ENCODE measurements at regions not wholly inside any gene's neighbourhood (a gene's known extent, or its start where the extent isn't known, plus 50 kb on each side); places are given as distances from the start of the nearest gene placed in this dataset.

DNA sequence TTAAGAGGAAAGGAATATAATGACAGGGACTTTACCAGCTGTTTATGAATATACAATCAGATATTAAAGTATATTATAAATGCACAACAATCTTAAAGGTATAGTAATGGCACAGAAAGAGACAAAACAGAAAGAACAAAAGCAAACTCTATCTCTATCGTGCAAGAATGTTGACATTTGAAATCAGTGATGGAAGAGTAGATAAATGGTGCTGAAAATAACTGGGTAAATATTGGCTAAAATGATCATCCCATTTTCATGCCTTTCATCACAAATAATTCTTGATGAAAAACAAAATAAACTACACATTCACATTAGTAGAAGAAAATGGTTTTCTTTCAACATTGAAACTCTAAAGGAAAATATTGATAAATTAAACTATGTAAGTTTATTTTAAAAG, 495.9 kb downstream of the IRS1 start:
- TF ChIP-seq, protein P1, sequence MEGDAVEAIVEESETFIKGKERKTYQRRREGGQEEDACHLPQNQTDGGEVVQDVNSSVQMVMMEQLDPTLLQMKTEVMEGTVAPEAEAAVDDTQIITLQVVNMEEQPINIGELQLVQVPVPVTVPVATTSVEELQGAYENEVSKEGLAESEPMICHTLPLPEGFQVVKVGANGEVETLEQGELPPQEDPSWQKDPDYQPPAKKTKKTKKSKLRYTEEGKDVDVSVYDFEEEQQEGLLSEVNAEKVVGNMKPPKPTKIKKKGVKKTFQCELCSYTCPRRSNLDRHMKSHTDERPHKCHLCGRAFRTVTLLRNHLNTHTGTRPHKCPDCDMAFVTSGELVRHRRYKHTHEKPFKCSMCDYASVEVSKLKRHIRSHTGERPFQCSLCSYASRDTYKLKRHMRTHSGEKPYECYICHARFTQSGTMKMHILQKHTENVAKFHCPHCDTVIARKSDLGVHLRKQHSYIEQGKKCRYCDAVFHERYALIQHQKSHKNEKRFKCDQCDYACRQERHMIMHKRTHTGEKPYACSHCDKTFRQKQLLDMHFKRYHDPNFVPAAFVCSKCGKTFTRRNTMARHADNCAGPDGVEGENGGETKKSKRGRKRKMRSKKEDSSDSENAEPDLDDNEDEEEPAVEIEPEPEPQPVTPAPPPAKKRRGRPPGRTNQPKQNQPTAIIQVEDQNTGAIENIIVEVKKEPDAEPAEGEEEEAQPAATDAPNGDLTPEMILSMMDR (IDR thresholded peaks at IDR 0.05): no peak
- TF ChIP-seq POLR2A (IDR thresholded peaks at IDR 0.05): no peak

Measured in heart left ventricle (tissue), 13 donors.